Motor neuron (in vitro differentiated cells): ENCODE measurements at regions not wholly inside any gene's neighbourhood (a gene's known extent, or its start where the extent isn't known, plus 50 kb on each side); places are given as distances from the start of the nearest gene placed in this dataset.

ENCODE experiments used
- ATAC-seq, 8 experiments: fragments of 200-7000 bp; cut with Tn5 transposase; replicated peaks in 6 of 8; 2 replicates each; pipeline ENCODE4 v1.8.0; 2021; ENCODE audit warnings: mild to moderate bottlenecking in 8 of 8, moderate library complexity in 8 of 8
- H3K27ac ChIP-seq, 2 donors: fragments of 250-450 bp; sonication (Bioruptor Pico); 2 replicates each; pipeline ENCODE4 v1.9.0; 2021; ENCODE audit warnings: antibody characterized with exemption in 2 of 2, mild to moderate bottlenecking in 2 of 2, moderate library complexity in 1 of 2
- H3K4me1 ChIP-seq, 2 donors: fragments of 250-450 bp; sonication (Bioruptor Pico); replicated peaks in 1 of 2; 2 replicates each; pipeline ENCODE4 v1.6.1; 2021; ENCODE audit warnings: antibody characterized with exemption in 2 of 2, mild to moderate bottlenecking in 2 of 2, moderate library complexity in 1 of 2
- H3K4me3 ChIP-seq, 5 donors: fragments of 250-450 bp; sonication (Bioruptor Pico); 2 replicates each; pipeline ENCODE4 v1.9.0; 2021; ENCODE audit warnings: antibody characterized with exemption in 5 of 5, mild to moderate bottlenecking in 5 of 5, moderate library complexity in 4 of 5
- WGBS, 10 experiments: fragments of 450-650 bp; shearing (Covaris generic); methylation state at CpG; one replicate each; pipeline ENCODE4 v1.0.0; 2022; 5-methylcytosine and 5-hydroxymethylcytosine counted together
- in situ Hi-C, 9 experiments: fragments of 400-800 bp; cut with MboI; loops; one replicate each; pipeline ENCODE4 v1.15.0; 2021; ENCODE audit warnings: low sequenced_read_pairs in 9 of 9, low pct_unique_long_range_greater_than_20kb in 2 of 9; ENCODE audit not compliant: unreplicated experiment in 9 of 9

- H3K4me3 ChIP-seq, result no peak overlapping the region
- in situ Hi-C loops, result no loop called here
- peaks cover 8 to 10% of the 10 kb centered on the region in 2 donors for H3K4me1 ChIP-seq
- 0 to 94% (median 86%) methylated on average over 1 to 3 of the region's 3 CpGs; no CpG with 5 or more reads in 1 of the 10 experiments for WGBS, 10 experiments
- no peak overlapping the region for H3K27ac ChIP-seq
- ATAC-seq, result no peak
These were observed 179.8 kb upstream of the GALNT2 start for GRCh38 chr1:229887043-229887822.

GRCh38 chr1:229888157-229888556 lies 178.9 kb upstream of the GALNT2 start:
- Histone ChIP-seq H3K27ac (no peak overlapping the region), H3K4me1 (peaks cover 1 to 2% of the 10 kb centered on the region in 2 donors), H3K4me3 (no peak overlapping the region)
- in situ Hi-C loops, result no loop called here
- 0 to 100% (median 79%) methylated on average over 1 to 2 of the region's 2 CpGs; no CpG with 5 or more reads in 2 of the 10 experiments for WGBS, 10 experiments
- ATAC-seq, result no peak

- H3K27ac ChIP-seq, result no peak overlapping the region
- H3K4me1 ChIP-seq, result no peaks in the 10 kb centered on the region
- WGBS, 10 experiments, result 28 to 80% (median 73%) methylated on average over 1 to 3 of the region's 3 CpGs; no CpG with 5 or more reads in 3 of the 10 experiments
- no peak overlapping the region for H3K4me3 ChIP-seq
- in situ Hi-C loops, result no loop called here
- no peak for ATAC-seq
These were observed 178.5 kb upstream of the GALNT2 start for GRCh38 chr1:229888561-229889001.

GRCh38 chr1:229889031-229889517 lies 178.0 kb upstream of the GALNT2 start:
- WGBS, 10 experiments, result 0 to 100% (median 80%) methylated on average over 1 of the region's 1 CpG; no CpG with 5 or more reads in 5 of the 10 experiments
- in situ Hi-C loops, result no loop called here
- H3K4me1 ChIP-seq, result peaks cover under 1 to 2% of the 10 kb centered on the region in 2 donors
- ATAC-seq, result no peak
- H3K27ac ChIP-seq, result no peak overlapping the region
- no peak overlapping the region for H3K4me3 ChIP-seq

GRCh38 chr1:229891227-229891626 lies 175.8 kb upstream of the GALNT2 start:
- no peak for ATAC-seq
- in situ Hi-C loops, result no loop called here
- no peak overlapping the region for H3K4me3 ChIP-seq
- no peak overlapping the region for H3K27ac ChIP-seq
- WGBS, 10 experiments, result 0 to 95% (median 73%) methylated on average over 1 to 2 of the region's 2 CpGs; no CpG with 5 or more reads in 1 of the 10 experiments
- peaks cover 4 to 5% of the 10 kb centered on the region in 2 donors for H3K4me1 ChIP-seq

- 0 to 100% (median 87%) methylated on average over 1 of the region's 1 CpG; no CpG with 5 or more reads in 2 of the 10 experiments for WGBS, 10 experiments
- in situ Hi-C loops, result no loop called here
- no peak overlapping the region for H3K4me3 ChIP-seq
- ATAC-seq, result peak in 1 of 8 experiments; percentile 19
- H3K4me1 ChIP-seq, result peaks cover 4 to 5% of the 10 kb centered on the region in 2 donors
- no peak overlapping the region for H3K27ac ChIP-seq
These were observed 174.4 kb upstream of the GALNT2 start for GRCh38 chr1:229892515-229893117.

GRCh38 chr1:229893762-229894444 lies 173.1 kb upstream of the GALNT2 start:
- H3K4me1 ChIP-seq, result peaks cover 4 to 5% of the 10 kb centered on the region in 2 donors
- 0 to 82% (median 68%) methylated on average over 1 to 9 of the region's 10 CpGs; no CpG with 5 or more reads in 2 of the 10 experiments for WGBS, 10 experiments

GRCh38 chr1:229894532-229894931 lies 172.5 kb upstream of the GALNT2 start:
- H3K4me1 ChIP-seq, result peaks cover 4 to 5% of the 10 kb centered on the region in 2 donors
- in situ Hi-C loops, result no loop called here
- no peak overlapping the region for H3K4me3 ChIP-seq
- H3K27ac ChIP-seq, result no peak overlapping the region
- peak in 5 of 8 experiments; percentile 53 to 78 (median 60) for ATAC-seq

More at GRCh38 chr1:229893762-229894444, 173.1 kb upstream of the GALNT2 start:
- peak in 5 of 8 experiments; percentile 82 to 92 (median 89) for ATAC-seq
- Histone ChIP-seq H3K27ac (peak overlapping the region in 1 of 2 donors; percentile 2), H3K4me3 (no peak overlapping the region)
- in situ Hi-C loops, result no loop called here

- H3K27ac ChIP-seq, result no peak overlapping the region
- H3K4me3 ChIP-seq, result no peak overlapping the region
- ATAC-seq, result no peak
- in situ Hi-C loops, result no loop called here
- 25 to 100% (median 45%) methylated on average over 1 to 3 of the region's 3 CpGs; no CpG with 5 or more reads in 2 of the 10 experiments for WGBS, 10 experiments
- peaks cover 4 to 5% of the 10 kb centered on the region in 2 donors for H3K4me1 ChIP-seq
These were observed 171.4 kb upstream of the GALNT2 start for GRCh38 chr1:229895605-229896004.

GRCh38 chr1:229896306-229896705 lies 170.7 kb upstream of the GALNT2 start:
- H3K27ac ChIP-seq, result no peak overlapping the region
- 0 to 83% (median 66%) methylated on average over 1 to 2 of the region's 2 CpGs; no CpG with 5 or more reads in 4 of the 10 experiments for WGBS, 10 experiments
- peaks cover 4 to 5% of the 10 kb centered on the region in 2 donors for H3K4me1 ChIP-seq
- in situ Hi-C loops, result no loop called here
- no peak overlapping the region for H3K4me3 ChIP-seq
- ATAC-seq, result peak in 1 of 8 experiments; percentile 26

- 14 to 100% (median 88%) methylated on average over 1 to 5 of the region's 5 CpGs; no CpG with 5 or more reads in 2 of the 10 experiments for WGBS, 10 experiments
- Histone ChIP-seq H3K27ac (no peak overlapping the region), H3K4me1 (peaks cover 4 to 5% of the 10 kb centered on the region in 2 donors), H3K4me3 (no peak overlapping the region)
- in situ Hi-C loops, result no loop called here
- no peak for ATAC-seq
These were observed 170.2 kb upstream of the GALNT2 start for GRCh38 chr1:229896861-229897260.

GRCh38 chr1:229897501-229897900 lies 169.5 kb upstream of the GALNT2 start:
- Histone ChIP-seq H3K4me3 (no peak overlapping the region), H3K4me1 (peaks cover 4 to 5% of the 10 kb centered on the region in 2 donors), H3K27ac (no peak overlapping the region)
- no peak for ATAC-seq
- WGBS, 10 experiments, result 18 to 73% (median 53%) methylated on average over 1 to 8 of the region's 8 CpGs; no CpG with 5 or more reads in 1 of the 10 experiments
- in situ Hi-C loops, result no loop called here

GRCh38 chr1:229900220-229900619 lies 166.8 kb upstream of the GALNT2 start:
- H3K27ac ChIP-seq, result no peak overlapping the region
- peaks cover 2 to 5% of the 10 kb centered on the region in 2 donors for H3K4me1 ChIP-seq
- in situ Hi-C loops, result no loop called here
- WGBS, 10 experiments, result 92 to 100% (median 92%) methylated on average over 1 of the region's 1 CpG; no CpG with 5 or more reads in 7 of the 10 experiments
- H3K4me3 ChIP-seq, result no peak overlapping the region
- ATAC-seq, result no peak
